ENCODE measurements at regions not wholly inside any gene's neighbourhood (a gene's known extent, or its start where the extent isn't known, plus 50 kb on each side); places are given as distances from the start of the nearest gene placed in this dataset.

GRCh38 chr10:107383357-107383756 is 218.9 kb upstream of the SORCS1 start:
- H3K27me3 ChIP-seq (replicated peaks; ENCODE audit: insufficient read depth): no peaks in the 10 kb centered on the region
- DNase-seq (ENCODE audit: low spot score): no peak
- H3K4me1 ChIP-seq (ENCODE audit: control insufficient read depth in 1 of 2, low read depth in 2 of 2): no peaks in the 10 kb centered on the region
- no peak overlapping the region for H3K27ac ChIP-seq
- no peak overlapping the region for H3K4me3 ChIP-seq
- no peaks in the 10 kb centered on the region for H3K9me3 ChIP-seq
- no peaks in the 10 kb centered on the region for H3K36me3 ChIP-seq
- ATAC-seq (ENCODE audit: insufficient number of reproducible peaks, low FRiP score, low read depth): no peak
- no peak for TF ChIP-seq CTCF (IDR thresholded peaks at IDR 0.05)

- Histone ChIP-seq H3K4me3 (no peak overlapping the region), H3K27ac (no peak overlapping the region), H3K36me3 (no peaks in the 10 kb centered on the region), H3K4me1 (ENCODE audit: control insufficient read depth in 1 of 2, low read depth in 2 of 2) (no peaks in the 10 kb centered on the region), H3K9me3 (no peaks in the 10 kb centered on the region), H3K27me3 (replicated peaks; ENCODE audit: insufficient read depth) (no peaks in the 10 kb centered on the region)
- ATAC-seq (ENCODE audit: insufficient number of reproducible peaks, low FRiP score, low read depth) (no peak), DNase-seq (ENCODE audit: low spot score) (no peak)
- TF ChIP-seq CTCF (IDR thresholded peaks at IDR 0.05): no peak
Measured at GRCh38 chr10:107379601-107380000, 215.1 kb upstream of the SORCS1 start.

GRCh38 chr10:107371801-107372200 is 207.3 kb upstream of the SORCS1 start:
- ATAC-seq (ENCODE audit: insufficient number of reproducible peaks, low FRiP score, low read depth) (no peak), DNase-seq (ENCODE audit: low spot score) (no peak)
- no peak overlapping the region for H3K27ac ChIP-seq
- H3K4me1 ChIP-seq (ENCODE audit: control insufficient read depth in 1 of 2, low read depth in 2 of 2): no peaks in the 10 kb centered on the region
- H3K4me3 ChIP-seq: no peak overlapping the region
- H3K36me3 ChIP-seq: no peaks in the 10 kb centered on the region
- no peak for TF ChIP-seq CTCF (IDR thresholded peaks at IDR 0.05)
- H3K9me3 ChIP-seq: no peaks in the 10 kb centered on the region
- H3K27me3 ChIP-seq (replicated peaks; ENCODE audit: insufficient read depth): no peaks in the 10 kb centered on the region

- H3K27me3 ChIP-seq (replicated peaks; ENCODE audit: insufficient read depth): no peaks in the 10 kb centered on the region
- no peak overlapping the region for H3K4me3 ChIP-seq
- ATAC-seq (ENCODE audit: insufficient number of reproducible peaks, low FRiP score, low read depth) (no peak), DNase-seq (ENCODE audit: low spot score) (no peak)
- H3K27ac ChIP-seq: no peak overlapping the region
- H3K9me3 ChIP-seq: no peaks in the 10 kb centered on the region
- H3K36me3 ChIP-seq: no peaks in the 10 kb centered on the region
- H3K4me1 ChIP-seq (ENCODE audit: control insufficient read depth in 1 of 2, low read depth in 2 of 2): no peaks in the 10 kb centered on the region
- TF ChIP-seq CTCF (IDR thresholded peaks at IDR 0.05): no peak
Measured at GRCh38 chr10:107364872-107365271, 200.4 kb upstream of the SORCS1 start.

GRCh38 chr10:107362306-107362705 is 197.8 kb upstream of the SORCS1 start:
- Histone ChIP-seq H3K4me3 (no peak overlapping the region), H3K4me1 (ENCODE audit: control insufficient read depth in 1 of 2, low read depth in 2 of 2) (no peaks in the 10 kb centered on the region), H3K9me3 (no peaks in the 10 kb centered on the region), H3K27ac (no peak overlapping the region), H3K27me3 (replicated peaks; ENCODE audit: insufficient read depth) (no peaks in the 10 kb centered on the region), H3K36me3 (no peaks in the 10 kb centered on the region)
- DNase-seq (ENCODE audit: low spot score) (no peak), ATAC-seq (ENCODE audit: insufficient number of reproducible peaks, low FRiP score, low read depth) (no peak)
- no peak for TF ChIP-seq CTCF (IDR thresholded peaks at IDR 0.05)
